HL-60 (cell line): ENCODE measurements at regions not wholly inside any gene's neighbourhood (a gene's known extent, or its start where the extent isn't known, plus 50 kb on each side); places are given as distances from the start of the nearest gene placed in this dataset.

Source experiments
- GABPA ChIP-seq: IDR thresholded peaks from 2 replicates; pipeline ENCODE4 v1.6.1; 2012; ENCODE audit warnings: low read depth
- POLR2AphosphoS5 ChIP-seq: IDR thresholded peaks from 2 replicates; pipeline ENCODE4 v1.6.1; 2012; ENCODE audit warnings: low read depth
- SPI1 ChIP-seq: IDR thresholded peaks from 2 replicates; pipeline ENCODE4 v1.6.1; 2012; ENCODE audit warnings: low read depth, mild to moderate bottlenecking, borderline replicate concordance
- TF ChIP-seq, protein P1 (sequence below): IDR thresholded peaks from one replicate; pipeline ENCODE4 v1.5.1; 2011; ENCODE audit warnings: low read length, control low read depth, inconsistent platforms; ENCODE audit not compliant: insufficient read depth

DNA sequence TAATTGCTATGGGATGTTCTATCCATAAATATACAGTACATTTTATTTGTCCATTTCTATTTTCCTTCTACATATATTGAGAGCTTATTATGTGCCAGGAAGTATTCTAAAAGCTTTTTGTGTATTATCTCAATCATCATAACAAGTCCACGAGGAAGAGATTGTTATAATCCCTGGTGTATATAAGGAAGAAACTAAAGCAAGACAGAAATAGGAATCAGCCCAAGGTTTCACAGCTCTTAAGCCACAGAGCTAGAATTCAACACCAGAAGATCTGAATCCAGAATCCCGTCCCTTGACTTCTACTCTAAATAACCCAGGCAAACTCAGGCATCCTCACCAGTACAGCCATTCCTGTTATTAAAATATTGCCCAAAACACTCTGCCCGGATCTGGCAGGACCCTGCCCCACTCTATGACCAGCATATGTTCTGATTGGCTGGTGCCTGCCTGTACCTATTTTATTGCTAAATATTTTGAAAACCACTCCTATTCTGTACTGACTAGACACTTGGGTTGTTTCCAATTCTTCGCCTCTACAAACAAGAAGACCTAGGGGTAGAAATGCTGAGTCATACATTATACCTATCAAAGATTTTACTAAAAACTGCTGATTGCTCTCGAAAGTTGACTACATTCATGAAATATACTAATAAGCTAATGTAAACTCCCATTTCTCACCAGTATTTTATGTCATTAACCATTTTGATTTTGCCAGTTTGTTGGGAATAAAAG lies 297.4 kb downstream of the ENC1 start:
- TF ChIP-seq, protein P1, sequence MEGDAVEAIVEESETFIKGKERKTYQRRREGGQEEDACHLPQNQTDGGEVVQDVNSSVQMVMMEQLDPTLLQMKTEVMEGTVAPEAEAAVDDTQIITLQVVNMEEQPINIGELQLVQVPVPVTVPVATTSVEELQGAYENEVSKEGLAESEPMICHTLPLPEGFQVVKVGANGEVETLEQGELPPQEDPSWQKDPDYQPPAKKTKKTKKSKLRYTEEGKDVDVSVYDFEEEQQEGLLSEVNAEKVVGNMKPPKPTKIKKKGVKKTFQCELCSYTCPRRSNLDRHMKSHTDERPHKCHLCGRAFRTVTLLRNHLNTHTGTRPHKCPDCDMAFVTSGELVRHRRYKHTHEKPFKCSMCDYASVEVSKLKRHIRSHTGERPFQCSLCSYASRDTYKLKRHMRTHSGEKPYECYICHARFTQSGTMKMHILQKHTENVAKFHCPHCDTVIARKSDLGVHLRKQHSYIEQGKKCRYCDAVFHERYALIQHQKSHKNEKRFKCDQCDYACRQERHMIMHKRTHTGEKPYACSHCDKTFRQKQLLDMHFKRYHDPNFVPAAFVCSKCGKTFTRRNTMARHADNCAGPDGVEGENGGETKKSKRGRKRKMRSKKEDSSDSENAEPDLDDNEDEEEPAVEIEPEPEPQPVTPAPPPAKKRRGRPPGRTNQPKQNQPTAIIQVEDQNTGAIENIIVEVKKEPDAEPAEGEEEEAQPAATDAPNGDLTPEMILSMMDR = no peak
- TF ChIP-seq GABPA (no peak), POLR2AphosphoS5 (no peak), SPI1 (no peak)
